ENCODE measurements at regions not wholly inside any gene's neighbourhood (a gene's known extent, or its start where the extent isn't known, plus 50 kb on each side); places are given as distances from the start of the nearest gene placed in this dataset.

GRCh38 chr2:66862885-66863650 lies 428.1 kb downstream of the MEIS1 start:
- TF ChIP-seq TCF12 (IDR thresholded peaks at IDR 0.05; ENCODE audit: low read depth, low read length) (no peak), MYB (IDR thresholded peaks at IDR 0.05; ENCODE audit: borderline replicate concordance, low read depth, low read length) (no peak), CTCF (IDR thresholded peaks at IDR 0.05 in 2 of 3, conservative IDR thresholded peaks at IDR 0.05 in 1 of 3; ENCODE audit: control insufficient read depth in 2 of 3, extremely low read depth in 1 of 3, insufficient read depth in 1 of 3, low read depth in 3 of 3, low read length in 3 of 3) (no peak), BRCA1 (IDR thresholded peaks at IDR 0.05; ENCODE audit: low read depth, low read length) (no peak), SP1 (IDR thresholded peaks at IDR 0.05; ENCODE audit: low read depth, low read length) (no peak), GABPA (IDR thresholded peaks at IDR 0.05; ENCODE audit: low read depth) (no peak), ATF3 (IDR thresholded peaks at IDR 0.05; ENCODE audit: borderline replicate concordance, extremely low read depth, low read depth, low read length) (no peak), RB1 (IDR thresholded peaks at IDR 0.05; ENCODE audit: borderline replicate concordance) (no peak), EP300 (IDR thresholded peaks at IDR 0.05; ENCODE audit: borderline replicate concordance in 1 of 2, control insufficient read depth in 1 of 2, low read depth in 2 of 2, low read length in 2 of 2) (no peak)

Data from GM12878 (cell line).